Stimulated activated CD4-positive, alpha-beta T cell treated with anti-CD3 and anti-CD28 coated beads, Interleukin-15, amount 100 ng/mL, for 48 hours (primary cell): ENCODE measurements at regions not wholly inside any gene's neighbourhood (a gene's known extent, or its start where the extent isn't known, plus 50 kb on each side); places are given as distances from the start of the nearest gene placed in this dataset.

Source experiments
- DNase-seq, 2 donors: peaks; one replicate each; pipeline ENCODE4 v3.0.0-alpha.2; 2020; ENCODE audit warnings: low read depth in 2 of 2

- DNase-seq, result no peak
These were observed 70.5 kb upstream of the WIPF1 start for GRCh38 chr2:174668075-174668474.

GRCh38 chr2:174667250-174667860, 69.8 kb upstream of the WIPF1 start:
- no peak for DNase-seq

DNA sequence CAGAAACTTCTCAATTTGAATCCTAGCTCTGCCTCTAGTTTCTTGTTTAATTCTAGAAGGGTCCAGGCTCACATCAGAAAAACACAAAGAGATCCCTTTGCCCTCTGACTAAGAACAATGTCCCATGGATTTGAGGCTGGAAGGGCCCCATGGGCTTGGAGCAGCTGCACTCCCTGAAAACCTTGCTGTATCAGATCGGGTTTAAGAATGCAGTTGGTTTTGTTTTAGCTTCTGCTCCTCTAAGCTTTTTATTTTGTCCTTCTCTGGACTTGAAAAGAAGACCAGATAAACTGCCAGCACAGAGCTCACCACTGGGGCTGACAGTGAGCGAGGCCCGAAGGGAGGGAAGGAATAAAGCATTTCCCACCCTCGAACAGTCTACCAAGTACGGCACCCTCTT, 69.2 kb upstream of the WIPF1 start:
- DNase-seq, result no peak

GRCh38 chr2:174666312-174666711, 68.7 kb upstream of the WIPF1 start:
- no peak for DNase-seq

DNA sequence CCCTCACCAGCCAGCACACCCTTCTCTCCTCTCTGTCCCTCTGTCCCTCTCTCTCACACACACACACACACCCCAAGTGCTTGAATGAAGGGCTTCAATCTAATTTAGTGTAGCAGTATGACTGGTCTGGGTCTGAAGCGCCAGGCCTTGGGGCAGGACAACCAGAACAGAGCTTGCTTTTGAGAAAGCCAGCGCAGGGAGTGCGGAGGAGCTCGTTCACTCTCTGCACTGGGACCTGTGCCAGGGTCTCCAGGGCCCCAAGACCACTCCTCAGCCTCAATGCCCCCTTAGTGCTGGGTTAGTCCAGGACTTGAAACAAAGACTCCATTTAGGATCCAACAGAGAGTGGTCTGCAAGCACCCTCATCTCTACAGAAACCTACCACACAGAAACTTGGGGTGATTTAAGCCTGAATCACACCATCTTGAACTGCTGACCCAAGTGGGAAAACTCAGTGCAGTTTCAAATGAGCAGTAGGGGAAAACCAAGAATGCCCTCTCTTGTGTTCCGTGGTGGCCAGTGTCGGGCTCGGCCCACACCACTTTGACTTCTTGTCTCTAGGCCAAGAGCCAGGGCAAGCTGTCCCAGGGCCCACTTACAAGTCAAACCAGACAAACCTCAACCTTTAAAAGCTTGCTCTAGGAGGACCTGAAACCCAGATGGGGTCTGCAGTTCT, 66.6 kb upstream of the WIPF1 start:
- no peak for DNase-seq

DNA sequence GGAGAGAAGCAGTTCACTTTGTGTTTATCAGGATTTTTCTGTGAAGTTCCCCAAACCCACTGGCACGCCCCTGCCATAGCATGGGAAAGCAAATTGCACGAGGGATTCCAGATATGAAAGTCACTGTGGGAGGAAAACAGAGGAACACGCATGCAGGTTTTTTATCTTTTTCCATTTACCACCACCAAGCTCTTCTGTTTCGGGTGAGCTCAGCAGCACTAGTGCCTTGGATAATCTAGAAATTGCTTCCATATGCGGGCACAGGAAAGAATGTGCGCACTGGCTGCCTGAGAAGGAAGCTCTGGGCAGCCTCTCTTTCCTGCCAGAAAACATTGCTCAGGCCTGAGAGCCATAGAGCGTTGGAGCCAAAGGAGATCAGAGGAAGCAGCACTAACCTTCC, 65.9 kb upstream of the WIPF1 start:
- no peak for DNase-seq

DNA sequence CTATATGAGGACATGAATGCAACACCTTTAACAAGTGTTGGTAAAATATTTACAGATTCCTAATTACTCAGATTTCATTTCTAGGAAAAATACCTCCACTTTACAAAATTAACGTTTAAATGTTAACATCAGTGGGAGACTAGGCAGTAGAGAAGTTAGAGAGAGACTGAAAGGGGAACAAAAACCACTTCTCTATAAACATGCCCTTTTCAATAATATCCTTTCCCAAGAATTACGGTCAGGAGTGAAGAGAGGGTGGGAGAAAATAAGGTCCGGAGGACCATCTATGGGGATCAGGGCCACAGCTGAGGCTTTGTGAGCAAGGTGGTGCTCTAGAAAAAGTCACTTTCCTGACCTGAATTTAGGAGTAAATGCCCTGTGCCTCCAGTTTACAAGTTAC, 65.3 kb upstream of the WIPF1 start:
- no peak for DNase-seq

- DNase-seq, result no peak
These were observed 64.9 kb upstream of the WIPF1 start for GRCh38 chr2:174662459-174662858.

DNA sequence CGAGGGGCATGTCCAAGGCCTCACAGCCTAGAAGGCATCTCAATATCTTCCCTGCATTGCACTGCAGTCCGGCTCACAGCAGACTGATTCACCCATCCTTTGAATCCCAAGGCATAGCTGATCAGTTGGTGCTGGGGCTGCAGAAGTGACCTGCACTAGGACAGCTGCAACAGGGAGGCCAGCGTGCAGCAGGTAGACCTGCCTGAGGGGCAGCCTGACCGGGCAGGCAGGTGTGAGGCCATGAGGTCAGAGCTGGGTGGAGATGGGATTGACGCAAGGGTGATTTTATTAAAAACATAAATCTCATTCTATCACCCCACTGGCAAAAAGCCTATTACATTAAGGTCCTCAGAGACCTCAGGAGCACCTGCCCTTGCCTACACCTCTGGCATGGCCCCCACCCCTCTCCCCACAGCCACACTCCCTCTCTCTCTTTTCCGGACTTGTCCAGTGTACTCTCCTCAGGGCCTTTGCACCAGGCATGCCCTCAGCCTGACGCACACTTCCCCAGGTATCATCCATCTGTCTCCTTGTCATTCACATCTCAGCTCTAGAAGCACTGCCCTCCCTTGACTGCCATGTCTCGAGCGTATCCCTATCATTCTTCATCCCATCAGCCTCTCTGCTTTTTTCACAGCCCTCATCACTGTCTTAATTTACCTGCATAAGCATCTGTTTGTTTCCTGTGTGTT, 63.5 kb upstream of the WIPF1 start:
- no peak for DNase-seq

- DNase-seq, result no peak
These were observed 61.7 kb upstream of the WIPF1 start for GRCh38 chr2:174659069-174659900.

- DNase-seq, result no peak
These were observed 59.1 kb upstream of the WIPF1 start for GRCh38 chr2:174656676-174657176.

DNA sequence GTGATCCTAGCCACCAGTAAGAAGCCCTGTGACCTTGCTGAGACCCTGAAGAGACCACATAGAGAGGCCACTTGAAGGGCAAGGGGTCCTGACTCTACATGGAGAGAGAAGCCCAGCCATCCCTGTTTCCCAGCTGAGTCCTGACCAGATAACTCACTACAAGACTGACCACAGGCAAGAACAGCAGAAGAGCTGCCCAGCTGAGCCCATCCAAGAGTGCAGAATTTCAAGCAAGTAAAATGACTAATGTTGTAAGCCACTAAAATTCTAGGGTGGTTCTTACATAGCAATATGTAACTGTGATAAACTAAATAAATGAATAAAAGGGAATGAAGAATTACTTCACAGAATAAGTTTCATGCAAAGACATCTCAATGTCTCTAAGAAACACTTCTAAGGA, 58.4 kb upstream of the WIPF1 start:
- no peak for DNase-seq

DNA sequence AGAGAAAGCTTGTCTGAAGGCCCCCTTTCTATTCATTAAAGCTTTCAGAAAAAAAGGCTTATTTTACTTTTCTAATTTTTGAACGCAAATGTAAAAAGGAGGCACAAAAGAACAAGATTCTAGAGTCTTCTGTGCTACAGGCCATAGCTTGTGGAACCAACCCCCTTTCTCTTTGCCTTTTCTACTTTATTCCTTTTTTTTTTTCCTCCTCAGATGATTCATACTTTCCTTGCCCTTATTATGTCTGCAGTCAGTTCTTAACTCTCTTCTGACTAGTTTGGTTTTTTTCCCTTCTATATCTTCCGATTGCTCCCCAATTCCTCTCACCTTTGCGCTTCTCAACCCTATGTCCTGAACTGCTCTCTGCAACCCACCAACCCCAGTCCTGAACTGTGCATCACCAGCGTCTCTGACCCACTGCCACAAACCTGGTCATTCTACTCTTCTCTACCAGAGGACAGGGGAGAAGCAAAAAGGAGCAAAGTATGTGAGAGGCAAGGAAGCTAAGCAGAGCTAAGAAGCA, 56.9 kb upstream of the WIPF1 start:
- no peak for DNase-seq

- DNase-seq, result no peak
These were observed 51.3 kb upstream of the WIPF1 start for GRCh38 chr2:174648896-174649295.
